GM12801 (cell line): ENCODE measurements at regions not wholly inside any gene's neighbourhood (a gene's known extent, or its start where the extent isn't known, plus 50 kb on each side); places are given as distances from the start of the nearest gene placed in this dataset.

Source experiments
- TF ChIP-seq, protein P1 (sequence below): IDR thresholded peaks from one replicate; pipeline ENCODE4 v1.5.1; 2011; ENCODE audit warnings: control low read depth; ENCODE audit not compliant: insufficient read length; ENCODE audit errors: extremely low read depth

DNA sequence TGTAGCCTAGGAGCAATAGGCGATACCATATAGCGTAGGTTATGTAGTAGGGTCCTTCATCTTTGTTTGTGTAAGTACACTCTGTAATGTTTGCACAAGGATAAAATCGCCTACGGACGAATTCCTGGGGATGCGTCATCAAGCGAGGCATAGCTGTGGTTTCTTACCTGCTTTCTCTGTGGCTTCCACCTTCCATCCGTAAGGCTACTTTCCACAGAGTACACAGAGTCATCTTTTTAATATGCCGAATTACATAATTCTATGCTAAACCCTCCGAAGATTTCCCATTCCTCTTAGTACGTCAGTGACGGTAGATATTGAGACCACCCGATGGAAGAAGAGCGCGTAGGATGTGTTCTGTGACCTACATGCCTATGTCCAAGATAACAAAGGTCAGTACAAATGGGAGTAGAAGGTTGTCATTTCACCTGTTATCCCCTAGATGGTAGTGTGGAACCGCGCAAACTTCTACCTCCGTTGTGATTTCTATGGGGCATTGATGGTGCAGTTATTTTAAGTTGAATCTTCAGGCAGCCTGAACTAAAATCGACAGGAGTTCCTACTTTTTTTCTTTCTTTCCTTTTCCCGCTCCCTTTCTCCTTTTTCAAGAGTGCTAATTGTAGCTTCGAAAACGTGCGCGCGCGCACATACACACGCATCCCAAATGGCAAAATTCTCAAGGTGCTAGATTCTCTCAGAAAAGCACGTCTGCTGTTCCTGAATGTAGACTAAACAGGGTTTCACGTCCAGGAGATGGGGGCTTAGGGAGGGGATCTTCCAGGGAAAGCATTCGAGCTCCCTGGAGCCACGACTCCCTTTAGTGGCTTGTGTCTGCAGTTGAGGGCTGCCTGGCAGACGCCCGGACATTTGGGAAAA, 111.7 kb upstream of the MBL2 start:
- TF ChIP-seq, protein P1, sequence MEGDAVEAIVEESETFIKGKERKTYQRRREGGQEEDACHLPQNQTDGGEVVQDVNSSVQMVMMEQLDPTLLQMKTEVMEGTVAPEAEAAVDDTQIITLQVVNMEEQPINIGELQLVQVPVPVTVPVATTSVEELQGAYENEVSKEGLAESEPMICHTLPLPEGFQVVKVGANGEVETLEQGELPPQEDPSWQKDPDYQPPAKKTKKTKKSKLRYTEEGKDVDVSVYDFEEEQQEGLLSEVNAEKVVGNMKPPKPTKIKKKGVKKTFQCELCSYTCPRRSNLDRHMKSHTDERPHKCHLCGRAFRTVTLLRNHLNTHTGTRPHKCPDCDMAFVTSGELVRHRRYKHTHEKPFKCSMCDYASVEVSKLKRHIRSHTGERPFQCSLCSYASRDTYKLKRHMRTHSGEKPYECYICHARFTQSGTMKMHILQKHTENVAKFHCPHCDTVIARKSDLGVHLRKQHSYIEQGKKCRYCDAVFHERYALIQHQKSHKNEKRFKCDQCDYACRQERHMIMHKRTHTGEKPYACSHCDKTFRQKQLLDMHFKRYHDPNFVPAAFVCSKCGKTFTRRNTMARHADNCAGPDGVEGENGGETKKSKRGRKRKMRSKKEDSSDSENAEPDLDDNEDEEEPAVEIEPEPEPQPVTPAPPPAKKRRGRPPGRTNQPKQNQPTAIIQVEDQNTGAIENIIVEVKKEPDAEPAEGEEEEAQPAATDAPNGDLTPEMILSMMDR: peak; percentile 28

DNA sequence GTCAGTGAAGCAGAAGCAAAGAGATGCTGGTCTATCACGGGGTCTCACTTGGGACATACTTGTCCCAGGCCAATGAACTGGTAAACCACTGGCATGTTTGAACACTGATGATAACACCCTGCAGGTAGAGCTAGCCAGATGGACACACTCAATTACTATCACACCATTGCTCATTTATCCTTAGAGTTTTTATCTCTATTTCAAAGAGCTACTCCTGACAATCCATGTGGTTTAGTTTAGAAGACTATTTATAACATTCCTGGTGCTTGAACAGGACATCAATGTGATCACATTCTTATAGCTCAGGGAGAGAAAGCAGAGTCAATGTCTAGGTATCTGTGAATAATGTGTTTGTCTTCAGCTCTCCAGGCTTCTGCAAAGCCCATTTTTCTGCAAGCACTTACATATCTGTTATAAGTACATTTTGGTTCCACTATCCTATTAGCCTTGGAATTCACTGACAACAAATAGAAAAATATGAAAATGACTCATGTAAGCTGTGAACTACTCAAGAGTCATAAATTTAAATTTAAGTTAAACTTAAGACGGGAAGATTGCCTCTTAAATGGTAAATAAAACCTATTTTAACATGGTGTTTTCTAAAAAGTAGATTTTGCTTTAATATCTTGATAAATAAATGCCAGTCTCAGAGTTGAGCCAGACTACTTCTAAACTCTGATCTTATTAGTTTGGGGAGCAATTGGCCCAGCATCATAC, 106.7 kb upstream of the MBL2 start:
- TF ChIP-seq, protein P1: no peak

DNA sequence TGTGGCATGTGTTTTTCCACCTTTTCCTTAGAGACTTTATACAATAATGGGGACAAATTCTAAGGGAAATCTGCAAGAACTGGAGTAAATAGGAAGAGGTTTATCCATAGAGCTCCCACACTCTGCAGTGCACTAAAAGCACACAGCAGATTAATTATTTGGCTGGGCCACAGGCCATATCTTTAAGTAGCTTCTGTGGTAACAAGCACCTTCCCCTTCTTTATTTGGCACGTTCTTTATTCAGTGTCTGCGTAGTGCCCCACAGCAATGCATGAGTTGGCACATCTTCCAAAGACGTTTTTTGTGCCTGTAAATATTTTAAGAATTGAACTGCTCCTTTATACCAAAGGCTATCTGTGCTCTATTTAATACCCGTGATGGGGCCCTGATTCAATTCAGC, 104.9 kb upstream of the MBL2 start:
- TF ChIP-seq, protein P1: no peak

DNA sequence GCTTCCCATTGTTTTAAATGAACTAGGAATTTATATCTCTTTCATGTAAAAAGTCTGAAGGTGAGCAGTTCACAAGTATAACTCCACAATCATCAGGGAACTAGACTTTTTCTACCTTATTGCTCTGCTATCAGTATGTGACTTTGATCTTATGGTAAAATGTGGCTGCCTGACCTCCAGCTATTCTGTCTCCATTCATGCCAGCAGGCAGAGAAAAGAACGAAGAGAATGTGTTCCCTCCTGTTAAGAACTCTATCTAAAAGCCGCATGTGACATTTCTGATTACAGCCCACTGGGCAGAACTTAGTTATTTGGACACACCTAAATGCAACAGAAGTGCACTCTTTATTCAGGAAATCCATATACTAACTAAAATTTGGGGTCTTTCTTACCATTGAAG, 102.8 kb upstream of the MBL2 start:
- TF ChIP-seq, protein P1: no peak

DNA sequence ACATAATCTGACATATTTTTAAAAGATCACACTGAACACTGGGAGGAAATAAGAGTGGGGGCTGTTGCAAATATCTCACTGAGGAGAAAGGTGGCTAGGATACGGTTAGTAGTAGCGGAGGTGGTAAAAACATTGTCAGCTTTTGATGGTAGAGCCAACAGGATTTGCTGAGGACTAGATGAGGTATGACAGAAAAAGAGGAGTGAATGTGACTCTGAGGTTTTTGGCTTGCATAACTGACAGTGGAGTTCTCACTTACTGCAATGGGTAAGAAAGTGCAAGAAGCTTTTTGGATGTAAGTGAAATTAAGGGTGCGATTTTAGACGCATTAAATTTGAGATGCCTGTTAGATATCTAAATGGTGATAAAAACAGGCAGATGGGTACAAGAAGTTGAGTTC, 102.0 kb upstream of the MBL2 start:
- TF ChIP-seq, protein P1: no peak

DNA sequence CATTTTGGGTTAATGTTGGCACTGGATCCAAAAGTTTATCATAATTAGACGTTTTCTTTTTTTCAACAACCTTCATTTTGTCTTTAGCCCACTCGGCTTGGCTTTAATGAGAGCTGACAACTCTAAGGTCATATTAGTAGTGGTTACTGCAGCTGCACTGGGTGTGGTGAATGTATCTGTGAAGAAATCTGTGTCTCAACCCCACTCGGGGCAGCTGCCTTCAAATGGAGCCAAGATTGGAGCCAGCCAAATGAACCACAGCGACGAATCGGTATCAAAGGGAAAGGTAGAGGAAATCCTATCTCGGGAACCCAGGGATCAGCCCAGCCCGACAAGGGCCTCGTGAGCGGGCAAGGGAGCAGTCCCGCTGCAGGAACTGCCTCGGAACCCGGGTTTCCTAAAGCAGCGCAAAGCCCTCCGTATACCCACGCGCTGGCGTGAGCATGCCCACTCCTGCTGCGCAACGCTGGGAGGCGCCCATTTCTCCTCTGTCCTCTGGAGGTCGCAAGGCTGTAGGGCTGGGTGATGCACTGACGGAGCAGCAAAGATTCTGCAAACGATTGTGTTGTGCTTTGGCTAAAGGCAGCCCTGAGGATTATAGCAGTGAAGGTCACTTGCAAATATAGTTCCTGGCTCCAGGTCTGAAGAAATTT, 98.7 kb upstream of the MBL2 start:
- TF ChIP-seq, protein P1: no peak

DNA sequence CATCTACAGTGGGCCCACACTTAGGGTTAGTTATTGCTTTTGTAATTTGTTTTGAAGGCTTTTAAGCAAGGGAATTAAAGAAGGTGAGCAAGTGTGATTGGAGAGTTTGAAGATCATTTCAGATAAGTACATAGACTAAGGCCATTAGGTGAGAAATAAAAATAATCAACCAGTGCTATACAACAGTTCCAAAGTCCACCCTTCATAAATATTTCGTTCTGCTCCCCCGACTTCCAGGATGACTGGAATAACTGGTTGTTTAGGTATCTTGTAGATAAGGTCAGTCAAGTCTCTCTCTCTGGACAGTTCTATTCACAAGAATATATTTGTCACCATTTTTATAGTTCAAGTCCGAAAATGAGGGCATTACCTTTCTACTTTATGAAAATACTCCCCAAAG, 98.0 kb upstream of the MBL2 start:
- TF ChIP-seq, protein P1: no peak
